Choroid plexus epithelial cell (primary cell): ENCODE measurements at regions not wholly inside any gene's neighbourhood (a gene's known extent, or its start where the extent isn't known, plus 50 kb on each side); places are given as distances from the start of the nearest gene placed in this dataset.

ENCODE experiments used
- DNase-seq: peaks from one replicate; pipeline ENCODE4 v3.0.0-alpha.2; 2010; ENCODE audit warnings: low read depth
- H3K4me3 ChIP-seq: 2 replicates; pipeline ENCODE4 v1.5.1; 2011; ENCODE audit warnings: low read depth, mild to moderate bottlenecking, control low read depth, low read length, moderate library complexity
- TF ChIP-seq, protein P1 (sequence below): conservative IDR thresholded peaks from 2 replicates; pipeline ENCODE4 v1.5.1; 2011; ENCODE audit warnings: low read depth, mild to moderate bottlenecking, control low read depth, inconsistent platforms, low read length, moderate library complexity

DNA sequence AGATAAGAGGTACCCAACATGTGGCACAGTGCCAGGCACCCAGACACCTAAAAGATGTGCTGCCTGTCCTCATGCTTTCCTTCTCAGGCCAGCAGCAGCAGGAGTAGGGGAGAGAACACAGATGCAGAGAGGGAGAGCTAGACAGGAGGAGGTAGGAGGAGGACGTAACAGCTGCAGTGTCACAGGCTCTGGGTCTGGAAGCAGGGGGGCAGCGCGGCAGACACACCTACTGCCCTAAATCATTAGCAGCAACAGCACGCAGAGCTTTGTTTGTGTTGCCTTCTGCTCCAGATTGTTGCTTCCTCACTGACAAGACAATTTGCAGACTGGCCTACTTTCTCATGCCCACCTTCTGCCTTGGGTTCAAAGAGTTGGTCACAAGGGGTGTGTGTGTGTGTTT, 196.7 kb upstream of the DAB1 start:
- H3K4me3 ChIP-seq: no peak overlapping the region
- TF ChIP-seq, protein P1, sequence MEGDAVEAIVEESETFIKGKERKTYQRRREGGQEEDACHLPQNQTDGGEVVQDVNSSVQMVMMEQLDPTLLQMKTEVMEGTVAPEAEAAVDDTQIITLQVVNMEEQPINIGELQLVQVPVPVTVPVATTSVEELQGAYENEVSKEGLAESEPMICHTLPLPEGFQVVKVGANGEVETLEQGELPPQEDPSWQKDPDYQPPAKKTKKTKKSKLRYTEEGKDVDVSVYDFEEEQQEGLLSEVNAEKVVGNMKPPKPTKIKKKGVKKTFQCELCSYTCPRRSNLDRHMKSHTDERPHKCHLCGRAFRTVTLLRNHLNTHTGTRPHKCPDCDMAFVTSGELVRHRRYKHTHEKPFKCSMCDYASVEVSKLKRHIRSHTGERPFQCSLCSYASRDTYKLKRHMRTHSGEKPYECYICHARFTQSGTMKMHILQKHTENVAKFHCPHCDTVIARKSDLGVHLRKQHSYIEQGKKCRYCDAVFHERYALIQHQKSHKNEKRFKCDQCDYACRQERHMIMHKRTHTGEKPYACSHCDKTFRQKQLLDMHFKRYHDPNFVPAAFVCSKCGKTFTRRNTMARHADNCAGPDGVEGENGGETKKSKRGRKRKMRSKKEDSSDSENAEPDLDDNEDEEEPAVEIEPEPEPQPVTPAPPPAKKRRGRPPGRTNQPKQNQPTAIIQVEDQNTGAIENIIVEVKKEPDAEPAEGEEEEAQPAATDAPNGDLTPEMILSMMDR: no peak
- no peak for DNase-seq

DNA sequence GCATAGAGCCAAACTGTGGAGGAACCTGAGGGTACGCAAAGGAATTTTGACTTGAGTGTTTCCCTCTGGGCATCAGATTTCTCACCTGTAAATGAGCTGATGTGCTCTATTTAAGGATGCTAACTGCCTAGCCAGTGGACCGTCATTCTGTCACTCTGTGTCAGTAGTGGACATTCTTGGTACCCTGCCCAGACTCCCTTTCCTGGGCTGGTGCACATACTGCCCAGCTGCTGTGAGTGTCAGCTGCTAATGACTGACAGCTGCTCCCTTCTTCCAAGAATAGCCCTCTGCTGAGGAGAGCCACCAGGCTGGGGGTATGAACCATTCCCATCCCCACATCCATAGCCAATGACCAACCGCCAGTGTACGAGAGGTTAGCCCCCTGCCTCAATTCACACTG, 193.1 kb upstream of the DAB1 start:
- TF ChIP-seq, protein P1: no peak
- no peak for DNase-seq

DNA sequence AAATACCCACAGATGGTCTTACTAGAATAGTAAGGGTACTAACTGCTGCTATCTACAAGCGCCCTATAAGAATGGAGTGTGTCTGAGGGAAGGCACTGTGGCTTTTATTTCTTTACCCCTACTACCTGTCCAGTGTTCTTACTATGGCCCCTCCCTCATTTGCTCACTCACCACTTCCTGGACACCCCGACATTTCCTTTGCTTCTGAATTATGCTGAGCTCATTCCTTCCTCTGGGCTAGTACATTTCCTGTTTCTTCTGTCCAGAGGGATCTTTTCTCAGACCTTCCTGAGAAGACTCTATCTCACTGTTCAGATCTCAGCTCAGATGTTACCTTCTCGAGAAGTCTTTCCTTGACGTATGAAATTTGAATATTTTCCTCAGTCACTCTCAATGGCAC, 192.1 kb upstream of the DAB1 start:
- DNase-seq: no peak
- H3K4me3 ChIP-seq: no peak overlapping the region
- TF ChIP-seq, protein P1: no peak

More for the DNA sequence above, 193.1 kb upstream of the DAB1 start:
- no peak overlapping the region for H3K4me3 ChIP-seq

DNA sequence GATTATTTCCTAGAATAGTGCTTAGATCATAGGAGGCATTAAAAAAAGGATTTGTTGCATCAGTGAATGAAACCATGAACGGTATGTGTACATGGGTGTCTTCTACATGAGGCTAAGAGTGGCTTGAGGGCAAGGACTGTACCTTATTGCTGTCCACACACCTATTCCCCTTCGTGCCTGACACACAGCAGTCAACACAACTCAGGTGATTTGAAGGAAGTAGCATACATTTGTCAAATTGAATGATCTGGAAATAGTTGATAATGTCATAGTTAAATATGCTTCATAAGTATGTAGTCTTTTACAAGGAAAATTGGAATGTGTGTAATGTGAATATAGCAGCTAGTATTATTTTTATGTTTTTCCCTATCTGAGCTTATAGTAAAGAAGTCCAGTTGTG, 189.0 kb upstream of the DAB1 start:
- TF ChIP-seq, protein P1: no peak
- no peak overlapping the region for H3K4me3 ChIP-seq
- no peak for DNase-seq

DNA sequence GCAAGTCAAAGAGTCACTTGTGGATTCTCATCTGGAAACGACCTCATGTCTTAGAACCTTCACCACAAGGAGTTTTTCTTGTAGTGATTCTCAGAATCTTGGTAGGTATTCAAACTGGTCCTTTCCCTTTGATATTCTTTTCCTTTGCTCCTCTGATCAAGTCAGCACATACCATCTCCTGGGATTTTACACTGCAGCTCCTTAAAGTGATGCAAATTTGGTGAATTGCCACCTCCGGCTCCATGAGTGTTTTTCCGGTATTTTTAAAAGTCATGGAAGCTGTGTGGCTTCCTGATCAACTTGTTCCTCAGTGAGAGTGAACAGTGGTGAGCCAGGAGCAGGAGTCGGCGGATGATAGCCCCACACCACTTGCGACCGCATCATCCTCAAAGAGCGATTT, 182.1 kb upstream of the DAB1 start:
- TF ChIP-seq, protein P1: no peak

DNA sequence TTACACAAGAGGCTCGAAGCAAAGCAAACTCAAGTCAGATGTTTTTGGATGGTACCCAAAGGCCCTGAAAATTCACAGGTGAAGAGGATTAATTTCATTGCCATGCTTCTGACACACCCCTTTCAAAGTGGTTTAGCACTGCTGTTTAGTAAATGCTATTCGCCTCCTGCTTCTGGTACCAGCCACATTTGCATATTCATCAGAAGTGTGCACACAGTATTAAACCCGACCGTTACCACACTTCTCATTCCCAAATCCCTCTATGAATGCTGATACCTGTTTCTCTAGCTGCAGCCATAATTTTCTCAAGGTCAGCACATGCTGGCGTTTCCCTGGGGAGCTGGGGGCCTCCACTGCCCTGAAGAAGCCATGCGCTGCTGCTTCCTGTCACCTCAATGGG, 179.8 kb upstream of the DAB1 start:
- no peak for DNase-seq
- TF ChIP-seq, protein P1: no peak
- H3K4me3 ChIP-seq: no peak overlapping the region

More for the DNA sequence above, 182.1 kb upstream of the DAB1 start:
- DNase-seq: no peak
- H3K4me3 ChIP-seq: no peak overlapping the region

DNA sequence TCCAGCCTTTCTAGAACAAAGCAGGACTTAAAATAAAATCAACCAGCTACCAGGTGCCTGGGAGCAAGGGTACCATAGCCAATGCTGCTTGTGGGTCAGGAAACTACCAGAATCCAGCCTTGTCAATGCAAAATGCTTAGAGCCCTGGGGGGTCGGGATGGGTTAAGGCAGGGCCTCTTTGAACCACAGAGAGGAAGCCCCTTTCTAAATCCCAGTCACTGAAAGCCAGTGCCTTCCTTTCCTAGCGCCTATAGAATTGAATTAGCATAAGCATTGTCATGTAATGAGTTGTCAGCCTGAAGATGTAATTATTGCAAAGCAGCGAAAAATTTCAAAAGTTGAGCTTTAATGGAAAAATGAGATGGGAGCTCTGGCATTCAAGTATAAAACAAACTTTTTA, 176.6 kb upstream of the DAB1 start:
- H3K4me3 ChIP-seq: no peak overlapping the region
- no peak for DNase-seq
- TF ChIP-seq, protein P1: no peak
